C4-2B (cell line): ENCODE measurements at regions not wholly inside any gene's neighbourhood (a gene's known extent, or its start where the extent isn't known, plus 50 kb on each side); places are given as distances from the start of the nearest gene placed in this dataset.

Experiments
- H3K27ac ChIP-seq: fragments of 450-650 bp; 2 replicates; pipeline ENCODE4 v1.5.1; 2017
- ZFX ChIP-seq: fragments of 450-650 bp; IDR thresholded peaks from 2 replicates; pipeline ENCODE4 v1.6.1; 2017
- TF ChIP-seq, protein P1 (sequence below): fragments of 450-650 bp; conservative IDR thresholded peaks from 2 replicates; pipeline ENCODE4 v1.5.1; 2017; ENCODE audit warnings: mild to moderate bottlenecking

DNA sequence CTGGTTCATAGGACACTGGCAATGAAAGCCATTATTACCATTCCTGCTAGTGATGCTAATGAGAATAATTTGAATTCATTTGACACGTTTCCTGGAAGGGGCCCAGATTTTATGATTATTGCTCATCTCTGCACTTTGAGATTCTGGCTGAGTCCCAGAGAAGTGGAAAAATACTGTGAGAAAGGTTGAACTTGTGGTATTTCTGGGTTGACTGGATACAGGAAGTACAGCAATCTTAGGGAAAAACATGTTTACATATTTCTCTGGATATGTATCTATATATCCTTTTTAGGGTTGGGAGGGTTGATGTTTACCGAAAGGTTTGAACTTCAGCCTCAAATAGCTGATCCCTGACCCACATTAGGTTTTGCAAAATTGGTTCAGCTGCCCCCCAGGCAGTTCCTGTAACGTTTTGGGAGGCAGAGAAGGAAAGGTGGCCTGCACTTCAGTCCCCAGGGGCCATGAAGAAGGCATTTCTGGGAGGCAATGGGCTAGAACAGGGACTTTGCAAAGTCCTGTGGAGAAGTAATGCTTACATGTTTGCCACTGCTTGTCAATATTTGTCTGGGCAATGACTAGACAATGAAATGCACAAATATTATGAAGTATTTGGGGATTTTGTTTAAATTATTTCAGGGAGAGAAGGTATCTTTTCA lies 253.7 kb upstream of the PITRM1 start:
- no peak overlapping the region for H3K27ac ChIP-seq
- no peak for TF ChIP-seq ZFX
- TF ChIP-seq, protein P1, sequence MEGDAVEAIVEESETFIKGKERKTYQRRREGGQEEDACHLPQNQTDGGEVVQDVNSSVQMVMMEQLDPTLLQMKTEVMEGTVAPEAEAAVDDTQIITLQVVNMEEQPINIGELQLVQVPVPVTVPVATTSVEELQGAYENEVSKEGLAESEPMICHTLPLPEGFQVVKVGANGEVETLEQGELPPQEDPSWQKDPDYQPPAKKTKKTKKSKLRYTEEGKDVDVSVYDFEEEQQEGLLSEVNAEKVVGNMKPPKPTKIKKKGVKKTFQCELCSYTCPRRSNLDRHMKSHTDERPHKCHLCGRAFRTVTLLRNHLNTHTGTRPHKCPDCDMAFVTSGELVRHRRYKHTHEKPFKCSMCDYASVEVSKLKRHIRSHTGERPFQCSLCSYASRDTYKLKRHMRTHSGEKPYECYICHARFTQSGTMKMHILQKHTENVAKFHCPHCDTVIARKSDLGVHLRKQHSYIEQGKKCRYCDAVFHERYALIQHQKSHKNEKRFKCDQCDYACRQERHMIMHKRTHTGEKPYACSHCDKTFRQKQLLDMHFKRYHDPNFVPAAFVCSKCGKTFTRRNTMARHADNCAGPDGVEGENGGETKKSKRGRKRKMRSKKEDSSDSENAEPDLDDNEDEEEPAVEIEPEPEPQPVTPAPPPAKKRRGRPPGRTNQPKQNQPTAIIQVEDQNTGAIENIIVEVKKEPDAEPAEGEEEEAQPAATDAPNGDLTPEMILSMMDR = no peak

GRCh38 chr10:3425716-3426115 lies 253.1 kb upstream of the PITRM1 start:
- H3K27ac ChIP-seq = no peak overlapping the region
- TF ChIP-seq, protein P1 = no peak

GRCh38 chr10:3425261-3425660 lies 252.7 kb upstream of the PITRM1 start:
- TF ChIP-seq ZFX = no peak
- TF ChIP-seq, protein P1 = no peak
- H3K27ac ChIP-seq = no peak overlapping the region

- no peak overlapping the region for H3K27ac ChIP-seq
- TF ChIP-seq, protein P1 = no peak
- TF ChIP-seq ZFX = no peak
These were observed 251.7 kb upstream of the PITRM1 start for GRCh38 chr10:3424111-3424851.

DNA sequence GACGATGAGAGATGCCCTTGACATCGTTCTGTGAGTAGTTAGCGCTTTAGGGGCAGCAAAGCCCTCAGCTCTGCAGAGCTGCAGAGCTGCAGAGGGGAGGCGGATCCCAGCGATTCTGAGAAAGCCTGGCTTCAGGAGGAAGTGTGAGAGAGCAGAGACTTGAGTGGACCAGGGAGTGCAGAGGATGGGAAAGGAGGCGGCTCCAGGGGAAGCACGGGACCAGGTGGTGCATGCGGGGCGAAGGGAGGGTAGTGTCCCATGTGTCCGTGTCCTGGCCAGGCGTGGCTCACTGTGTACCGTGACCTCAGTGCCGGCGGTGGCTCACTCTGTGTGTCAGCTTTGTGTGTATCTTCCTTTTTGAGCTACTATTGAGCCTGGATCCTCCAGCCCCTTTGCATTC lies 250.8 kb upstream of the PITRM1 start:
- H3K27ac ChIP-seq = no peak overlapping the region

DNA sequence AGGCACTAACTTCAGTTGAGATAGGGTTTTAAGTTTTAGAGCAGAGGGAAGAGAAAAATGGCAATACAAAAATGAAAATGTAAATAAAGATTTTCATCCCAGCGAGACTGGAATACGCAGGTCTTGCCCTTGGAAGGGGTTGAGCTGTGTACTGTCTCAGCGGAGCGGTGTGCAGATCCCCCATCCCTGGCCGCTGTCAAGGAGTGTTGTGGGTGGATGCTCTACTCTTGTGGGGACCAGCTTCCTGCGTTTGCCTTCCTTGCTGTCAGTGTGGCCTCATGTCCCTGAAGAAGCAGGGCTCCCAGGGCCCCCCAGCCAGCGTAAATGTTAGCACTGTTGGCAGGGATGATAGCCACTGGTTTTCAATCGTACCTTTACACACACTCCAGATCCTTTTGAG lies 249.7 kb upstream of the PITRM1 start:
- TF ChIP-seq ZFX = no peak
- TF ChIP-seq, protein P1 = no peak
- no peak overlapping the region for H3K27ac ChIP-seq

More for the DNA sequence above, 250.8 kb upstream of the PITRM1 start:
- TF ChIP-seq, protein P1 = no peak
- TF ChIP-seq ZFX = no peak

GRCh38 chr10:3421537-3422257 lies 249.1 kb upstream of the PITRM1 start:
- TF ChIP-seq, protein P1 = no peak
- no peak for TF ChIP-seq ZFX
- H3K27ac ChIP-seq = no peak overlapping the region
